ENCODE measurements at regions not wholly inside any gene's neighbourhood (a gene's known extent, or its start where the extent isn't known, plus 50 kb on each side); places are given as distances from the start of the nearest gene placed in this dataset.

DNA sequence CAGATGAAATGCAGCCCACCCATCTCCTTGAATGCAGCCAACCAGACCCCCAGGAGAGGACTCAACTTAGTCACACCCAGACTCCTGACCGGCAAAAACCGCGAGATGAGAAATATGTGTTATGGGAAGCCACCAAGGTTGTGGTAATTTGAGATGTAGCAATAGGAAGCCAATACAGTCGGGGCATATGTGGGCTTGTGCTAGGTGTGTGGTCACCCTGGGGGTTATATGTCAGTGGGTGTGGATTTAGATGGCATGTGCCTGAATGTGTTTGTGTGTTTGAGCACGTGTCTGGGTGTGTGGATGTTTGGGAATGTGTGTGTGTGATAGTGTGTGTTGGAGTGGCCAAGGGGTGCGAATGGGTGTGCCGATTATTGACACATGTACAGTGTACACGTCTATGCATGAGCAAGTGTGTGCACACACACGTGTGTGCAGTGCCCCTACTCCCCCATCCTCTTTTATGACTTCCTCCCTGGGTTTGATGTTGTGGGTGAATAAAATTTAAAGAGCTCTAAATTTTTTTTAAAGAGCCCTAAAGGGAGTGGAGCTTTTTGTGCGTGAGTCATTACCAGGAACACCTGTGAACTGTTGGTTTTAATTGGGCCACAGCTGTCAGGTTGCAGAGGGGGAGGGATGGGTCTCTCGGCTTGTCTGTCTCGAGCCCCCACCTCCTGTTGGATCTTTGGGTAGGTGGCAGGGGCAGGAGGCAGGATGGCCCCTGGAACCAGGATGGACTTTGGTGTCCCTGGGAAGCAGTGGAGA, 86.8 kb downstream of the LHX2 start:
- no peak for TF ChIP-seq GABPA (IDR thresholded peaks at IDR 0.05; ENCODE audit: low read depth)
- TF ChIP-seq POLR2AphosphoS5 (IDR thresholded peaks at IDR 0.05; ENCODE audit: low read depth), result peak; percentile 80
- TF ChIP-seq, protein P1, sequence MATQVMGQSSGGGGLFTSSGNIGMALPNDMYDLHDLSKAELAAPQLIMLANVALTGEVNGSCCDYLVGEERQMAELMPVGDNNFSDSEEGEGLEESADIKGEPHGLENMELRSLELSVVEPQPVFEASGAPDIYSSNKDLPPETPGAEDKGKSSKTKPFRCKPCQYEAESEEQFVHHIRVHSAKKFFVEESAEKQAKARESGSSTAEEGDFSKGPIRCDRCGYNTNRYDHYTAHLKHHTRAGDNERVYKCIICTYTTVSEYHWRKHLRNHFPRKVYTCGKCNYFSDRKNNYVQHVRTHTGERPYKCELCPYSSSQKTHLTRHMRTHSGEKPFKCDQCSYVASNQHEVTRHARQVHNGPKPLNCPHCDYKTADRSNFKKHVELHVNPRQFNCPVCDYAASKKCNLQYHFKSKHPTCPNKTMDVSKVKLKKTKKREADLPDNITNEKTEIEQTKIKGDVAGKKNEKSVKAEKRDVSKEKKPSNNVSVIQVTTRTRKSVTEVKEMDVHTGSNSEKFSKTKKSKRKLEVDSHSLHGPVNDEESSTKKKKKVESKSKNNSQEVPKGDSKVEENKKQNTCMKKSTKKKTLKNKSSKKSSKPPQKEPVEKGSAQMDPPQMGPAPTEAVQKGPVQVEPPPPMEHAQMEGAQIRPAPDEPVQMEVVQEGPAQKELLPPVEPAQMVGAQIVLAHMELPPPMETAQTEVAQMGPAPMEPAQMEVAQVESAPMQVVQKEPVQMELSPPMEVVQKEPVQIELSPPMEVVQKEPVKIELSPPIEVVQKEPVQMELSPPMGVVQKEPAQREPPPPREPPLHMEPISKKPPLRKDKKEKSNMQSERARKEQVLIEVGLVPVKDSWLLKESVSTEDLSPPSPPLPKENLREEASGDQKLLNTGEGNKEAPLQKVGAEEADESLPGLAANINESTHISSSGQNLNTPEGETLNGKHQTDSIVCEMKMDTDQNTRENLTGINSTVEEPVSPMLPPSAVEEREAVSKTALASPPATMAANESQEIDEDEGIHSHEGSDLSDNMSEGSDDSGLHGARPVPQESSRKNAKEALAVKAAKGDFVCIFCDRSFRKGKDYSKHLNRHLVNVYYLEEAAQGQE (IDR thresholded peaks at IDR 0.05; ENCODE audit: insufficient replicate concordance, low read depth), result no peak
- TF ChIP-seq, protein P2, sequence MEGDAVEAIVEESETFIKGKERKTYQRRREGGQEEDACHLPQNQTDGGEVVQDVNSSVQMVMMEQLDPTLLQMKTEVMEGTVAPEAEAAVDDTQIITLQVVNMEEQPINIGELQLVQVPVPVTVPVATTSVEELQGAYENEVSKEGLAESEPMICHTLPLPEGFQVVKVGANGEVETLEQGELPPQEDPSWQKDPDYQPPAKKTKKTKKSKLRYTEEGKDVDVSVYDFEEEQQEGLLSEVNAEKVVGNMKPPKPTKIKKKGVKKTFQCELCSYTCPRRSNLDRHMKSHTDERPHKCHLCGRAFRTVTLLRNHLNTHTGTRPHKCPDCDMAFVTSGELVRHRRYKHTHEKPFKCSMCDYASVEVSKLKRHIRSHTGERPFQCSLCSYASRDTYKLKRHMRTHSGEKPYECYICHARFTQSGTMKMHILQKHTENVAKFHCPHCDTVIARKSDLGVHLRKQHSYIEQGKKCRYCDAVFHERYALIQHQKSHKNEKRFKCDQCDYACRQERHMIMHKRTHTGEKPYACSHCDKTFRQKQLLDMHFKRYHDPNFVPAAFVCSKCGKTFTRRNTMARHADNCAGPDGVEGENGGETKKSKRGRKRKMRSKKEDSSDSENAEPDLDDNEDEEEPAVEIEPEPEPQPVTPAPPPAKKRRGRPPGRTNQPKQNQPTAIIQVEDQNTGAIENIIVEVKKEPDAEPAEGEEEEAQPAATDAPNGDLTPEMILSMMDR (IDR thresholded peaks at IDR 0.05; ENCODE audit: insufficient read depth, low read length), result no peak
- TF ChIP-seq SPI1 (IDR thresholded peaks at IDR 0.05; ENCODE audit: borderline replicate concordance, low read depth), result 0 out of 2 replicates have a peak, but pooled peaks have one; percentile 19
- peaks cover 2% of the 10 kb centered on the region for H3K27me3 ChIP-seq (ENCODE audit: insufficient read depth, poor library complexity, severe bottlenecking)
- no peak overlapping the region for H3K27ac ChIP-seq (replicated peaks)
- peak; percentile 21 to 71 for DNase-seq (ENCODE audit: low read depth in 1 of 2, low spot score in 1 of 2)
- no peak overlapping the region for H3K4me3 ChIP-seq (replicated peaks; ENCODE audit: insufficient read depth, low read length)

DNA sequence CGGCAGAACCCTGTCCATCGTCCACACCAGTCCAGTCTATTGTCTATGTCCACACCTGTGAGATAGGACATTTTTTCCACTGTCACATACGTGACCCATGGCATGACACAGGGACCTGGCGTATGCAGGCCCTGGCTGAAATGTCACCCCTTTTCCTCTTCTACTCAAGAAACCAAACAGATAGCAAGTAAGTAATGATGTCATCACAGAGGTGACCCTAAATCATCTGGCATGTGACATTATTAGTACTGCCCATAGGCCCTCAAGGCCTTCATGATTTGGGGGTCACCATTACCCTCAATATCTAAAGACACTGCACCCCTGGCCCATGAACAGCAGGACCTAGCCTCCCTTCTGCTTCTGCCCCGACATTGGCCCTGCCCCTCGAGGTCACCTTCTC, 88.3 kb downstream of the LHX2 start:
- Histone ChIP-seq H3K27me3 (ENCODE audit: insufficient read depth, poor library complexity, severe bottlenecking) (no peaks in the 10 kb centered on the region), H3K27ac (replicated peaks) (no peak overlapping the region), H3K4me3 (replicated peaks; ENCODE audit: insufficient read depth, low read length) (no peak overlapping the region)
- DNase-seq (ENCODE audit: low read depth in 1 of 2, low spot score in 1 of 2), result no peak
- TF ChIP-seq POLR2AphosphoS5 (IDR thresholded peaks at IDR 0.05; ENCODE audit: low read depth) (no peak), GABPA (IDR thresholded peaks at IDR 0.05; ENCODE audit: low read depth) (no peak), SPI1 (IDR thresholded peaks at IDR 0.05; ENCODE audit: borderline replicate concordance, low read depth) (no peak)
- TF ChIP-seq, protein P2 (IDR thresholded peaks at IDR 0.05; ENCODE audit: insufficient read depth, low read length), result no peak
- TF ChIP-seq, protein P1 (IDR thresholded peaks at IDR 0.05; ENCODE audit: insufficient replicate concordance, low read depth), result no peak

DNA sequence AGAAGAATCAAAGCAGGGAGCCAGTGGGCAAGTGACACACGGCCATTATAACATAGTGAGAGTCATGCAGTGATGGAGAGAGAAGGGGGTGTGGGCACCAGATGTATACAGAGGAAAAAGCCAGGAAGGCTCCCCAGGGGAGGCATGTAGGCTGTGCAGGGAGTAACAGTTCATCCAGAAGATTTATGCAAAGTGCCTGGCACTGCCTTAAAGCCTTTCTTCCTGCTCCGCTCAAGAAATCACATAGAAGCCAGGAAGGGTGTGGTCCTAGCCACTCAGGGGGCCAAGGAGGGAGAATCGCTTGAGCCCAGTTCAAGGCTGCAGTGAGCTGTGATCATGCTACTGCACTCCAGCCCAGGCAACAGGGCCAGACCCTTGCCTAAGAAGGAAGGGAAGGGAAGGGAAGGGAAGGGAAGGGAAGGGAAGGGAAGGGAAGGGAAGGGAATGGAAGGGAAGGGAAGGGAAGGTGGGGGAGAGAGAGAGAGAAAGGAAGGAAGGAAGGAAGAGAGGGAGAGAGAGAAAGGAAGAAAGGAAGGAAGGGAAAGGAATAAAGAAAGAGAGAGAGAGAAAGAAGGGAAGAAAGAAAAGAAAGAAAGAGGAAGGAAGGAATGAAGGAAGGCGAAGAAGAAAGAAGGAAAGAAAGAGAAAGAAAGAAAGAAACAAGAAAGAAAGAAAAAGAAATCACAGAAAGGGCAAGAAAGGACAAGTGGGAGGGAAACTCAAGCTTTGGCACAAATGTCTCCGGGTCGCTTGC, 89.8 kb downstream of the LHX2 start:
- no peak for DNase-seq (ENCODE audit: low read depth in 1 of 2, low spot score in 1 of 2)
- TF ChIP-seq, protein P1 (IDR thresholded peaks at IDR 0.05; ENCODE audit: insufficient replicate concordance, low read depth), result no peak
- Histone ChIP-seq H3K4me3 (replicated peaks; ENCODE audit: insufficient read depth, low read length) (no peak overlapping the region), H3K27me3 (ENCODE audit: insufficient read depth, poor library complexity, severe bottlenecking) (no peaks in the 10 kb centered on the region), H3K27ac (replicated peaks) (no peak overlapping the region)
